Posterior vena cava (tissue), 2 donors: ENCODE measurements at regions not wholly inside any gene's neighbourhood (a gene's known extent, or its start where the extent isn't known, plus 50 kb on each side); places are given as distances from the start of the nearest gene placed in this dataset.
A peak's percentile ranks its signal among the peaks of the same experiment; 100 is the strongest.
"Not testable (repeated sequence)": the region's sequence is repeated elsewhere in the genome, so short reads cannot be mapped to it uniquely, and the experiment has no call there.

Source experiments
- DNase-seq: peaks from one replicate; pipeline ENCODE4 v3.0.0-alpha.2; 2020; ENCODE audit warnings: low spot score
- intact Hi-C, 2 donors: fragments of 100-400 bp; cut with DNase I; formaldehyde crosslinking; loops; one replicate each; pipeline versions ENCODE4 v1.14.1 to v1.14.2; 2022 to 2023
- donor health status: DM: yes; HTN: yes; CAD: no.
- donor health status: DM: yes; HTN: yes; CAD: no.

- no peak for DNase-seq
- intact Hi-C loops, result no loop called here
These were observed 51.0 kb downstream of the FHIP2A start for GRCh38 chr10:114872519-114873087.

- intact Hi-C loops, result no loop called here
- DNase-seq, result no peak
These were observed 53.3 kb downstream of the FHIP2A start for GRCh38 chr10:114874827-114875411.

- intact Hi-C loops, DNase-seq: not testable (repeated sequence)
These were observed 54.1 kb downstream of the FHIP2A start for GRCh38 chr10:114875590-114876081.

GRCh38 chr10:114876169-114876568, 54.6 kb downstream of the FHIP2A start:
- intact Hi-C loops, result no loop called here
- DNase-seq, result no peak

- intact Hi-C loops, result no loop called here
- DNase-seq, result peak; percentile 86
These were observed 55.2 kb downstream of the FHIP2A start for GRCh38 chr10:114876602-114877300.

GRCh38 chr10:114877301-114877644, 55.7 kb downstream of the FHIP2A start:
- no peak for DNase-seq
- intact Hi-C loops, result no loop called here

- intact Hi-C loops, result no loop called here
- DNase-seq, result no peak
These were observed 57.5 kb downstream of the FHIP2A start for GRCh38 chr10:114879093-114879492.

DNA sequence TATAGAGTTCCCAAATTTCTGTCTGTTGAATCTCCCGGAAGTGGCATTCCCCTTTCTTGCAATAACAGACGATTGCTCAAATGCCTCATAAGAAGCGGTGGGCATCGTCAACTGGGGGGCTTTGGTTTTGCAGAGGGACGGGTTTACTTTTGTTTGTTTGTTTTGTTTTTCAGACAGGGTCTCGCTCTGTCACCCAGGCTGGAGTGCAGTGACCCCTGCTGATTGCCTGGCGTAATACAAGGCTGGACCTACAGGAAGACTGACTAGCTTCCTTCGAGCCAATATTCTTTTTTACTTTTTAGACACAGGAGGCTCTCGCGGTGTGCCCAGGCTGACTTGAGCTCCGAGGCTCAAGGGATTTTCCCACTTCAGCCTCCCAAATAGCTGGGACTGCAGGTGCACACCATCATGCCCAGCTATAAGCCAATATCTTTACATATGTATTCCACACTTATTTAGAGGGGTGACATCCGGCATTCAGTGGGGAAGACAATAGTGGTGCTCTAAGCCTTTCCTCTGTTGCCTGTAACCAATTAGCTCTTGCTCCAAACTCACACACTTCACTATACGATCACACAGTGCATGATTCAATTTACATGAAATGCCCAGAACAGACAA, 58.1 kb downstream of the FHIP2A start:
- intact Hi-C loops, result no loop called here
- DNase-seq, result no peak

GRCh38 chr10:114881417-114881816, 56.6 kb upstream of the TRUB1 start:
- DNase-seq, result no peak
- intact Hi-C loops, result no loop called here

- DNase-seq, result no peak
- intact Hi-C loops, result no loop called here
These were observed 56.1 kb upstream of the TRUB1 start for GRCh38 chr10:114881901-114882300.

DNA sequence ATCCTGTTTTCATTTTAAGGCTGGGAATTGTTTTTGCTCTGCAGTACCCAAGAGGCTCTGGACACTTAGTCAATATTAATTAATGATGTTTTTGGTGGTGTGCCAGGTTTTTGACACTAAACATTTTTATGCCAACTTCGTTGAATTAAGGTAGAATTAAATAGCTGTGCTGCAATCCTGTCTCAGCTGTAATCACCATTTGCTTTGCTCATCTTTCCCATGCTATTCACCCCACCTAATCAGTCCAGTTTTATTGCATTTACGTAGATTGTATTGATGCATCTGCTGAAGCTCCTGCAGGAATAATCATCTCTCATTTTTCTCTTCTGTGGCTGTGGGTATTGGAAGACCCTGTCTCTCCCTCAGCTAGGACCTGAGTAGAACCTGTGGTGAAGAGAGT, 52.6 kb upstream of the TRUB1 start:
- intact Hi-C loops, result no loop called here
- DNase-seq, result no peak
